ENCODE measurements at regions not wholly inside any gene's neighbourhood (a gene's known extent, or its start where the extent isn't known, plus 50 kb on each side); places are given as distances from the start of the nearest gene placed in this dataset.

DNA sequence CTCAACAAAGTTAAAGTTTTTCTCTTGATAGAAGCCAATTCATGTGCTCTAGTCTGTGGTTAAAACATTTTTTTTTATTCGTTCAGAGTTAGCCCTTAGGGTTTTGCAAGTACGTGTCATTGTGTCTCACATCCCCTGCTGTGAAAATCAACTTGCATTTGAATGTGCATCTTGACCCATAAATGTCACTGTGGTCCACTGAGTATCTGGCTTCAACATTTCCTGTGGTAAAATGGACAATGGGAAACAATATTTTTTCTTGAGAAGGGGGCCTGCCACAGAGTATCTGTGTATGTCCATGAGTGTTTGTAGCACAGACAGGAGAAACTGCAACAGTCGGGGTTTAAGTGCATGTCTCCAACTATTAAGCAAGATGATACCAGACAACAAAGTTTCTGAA lies 554.8 kb upstream of the TENM3 start:
- peak overlapping the region; percentile 79 for H3K27ac ChIP-seq (ENCODE audit: low read length, poor library complexity, severe bottlenecking)
- no peak overlapping the region for H3K4ac ChIP-seq (ENCODE audit: low read depth in 1 of 2, low read length in 2 of 2)
- no peak overlapping the region for H3K14ac ChIP-seq (ENCODE audit: low read length in 2 of 2)
- no peaks in the 10 kb centered on the region for H3K36me3 ChIP-seq (ENCODE audit: control insufficient read depth in 1 of 2, insufficient read depth in 2 of 2, low read depth in 1 of 2, low read length in 2 of 2)
- H3K18ac ChIP-seq (ENCODE audit: low read depth in 1 of 2, low read length in 2 of 2): no peak overlapping the region
- H4K91ac ChIP-seq (ENCODE audit: low read length): no peak overlapping the region
- no peak overlapping the region for H3K23ac ChIP-seq (ENCODE audit: low read length in 2 of 2)
- peaks cover 6% of the 10 kb centered on the region for H3K4me1 ChIP-seq (ENCODE audit: control insufficient read depth, insufficient read depth, low read depth, low read length)
- no peak overlapping the region for H3K4me3 ChIP-seq (ENCODE audit: insufficient read depth in 1 of 2, low read depth in 1 of 2, low read length in 2 of 2)
- H3K79me1 ChIP-seq (replicated peaks; ENCODE audit: low read length, poor library complexity, severe bottlenecking): no peaks in the 10 kb centered on the region
- no peak overlapping the region for H2BK12ac ChIP-seq (ENCODE audit: low read length in 2 of 2)
- H2BK15ac ChIP-seq (ENCODE audit: low read depth, poor library complexity, severe bottlenecking): no peak overlapping the region
- no peak overlapping the region for H2AFZ ChIP-seq (ENCODE audit: low read depth, low read length)
- H2BK120ac ChIP-seq (ENCODE audit: low read depth, low read length): no peak overlapping the region
- no peak overlapping the region for H2BK5ac ChIP-seq (ENCODE audit: low read depth, low read length, poor library complexity, severe bottlenecking)
- no peaks in the 10 kb centered on the region for H3K9me3 ChIP-seq (ENCODE audit: control insufficient read depth, low read length)
- no peaks in the 10 kb centered on the region for H3K27me3 ChIP-seq (ENCODE audit: control insufficient read depth in 1 of 2, insufficient read depth in 1 of 2, low read length in 2 of 2)
- no peak for DNase-seq
- H3K9ac ChIP-seq (ENCODE audit: low read length): no peak overlapping the region
- H4K8ac ChIP-seq (ENCODE audit: low read length): no peak overlapping the region
- WGBS: 23% methylated on average over 3 of the region's 3 CpGs
- no peak overlapping the region for H2AK5ac ChIP-seq (ENCODE audit: low read length, severe bottlenecking)
- peak overlapping the region; percentile 14 for H3K4me2 ChIP-seq (ENCODE audit: low read length, poor library complexity, severe bottlenecking)

DNA sequence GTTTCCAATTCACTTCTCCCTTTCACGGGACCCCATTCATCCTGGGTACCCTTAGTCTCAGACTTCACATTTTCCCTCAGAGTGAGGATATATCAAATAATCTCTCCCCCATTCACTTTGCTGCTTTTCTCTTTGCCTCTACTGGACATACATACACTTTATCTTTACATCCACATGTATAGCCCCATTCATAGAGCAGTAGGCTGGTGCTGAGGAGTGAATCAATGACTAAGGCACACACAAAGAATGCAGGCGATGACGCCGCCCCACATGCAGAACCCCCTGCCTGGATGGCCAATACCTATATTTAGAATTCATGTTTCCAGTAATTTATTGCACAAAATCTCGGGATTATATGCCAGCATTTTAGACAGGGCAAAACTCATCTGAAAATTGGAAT lies 554.3 kb upstream of the TENM3 start:
- Histone ChIP-seq H2BK5ac (ENCODE audit: low read depth, low read length, poor library complexity, severe bottlenecking) (no peak overlapping the region), H3K4ac (ENCODE audit: low read depth in 1 of 2, low read length in 2 of 2) (no peak overlapping the region), H3K4me3 (ENCODE audit: insufficient read depth in 1 of 2, low read depth in 1 of 2, low read length in 2 of 2) (no peak overlapping the region), H3K9ac (ENCODE audit: low read length) (no peak overlapping the region), H2BK12ac (ENCODE audit: low read length in 2 of 2) (no peak overlapping the region), H3K9me3 (ENCODE audit: control insufficient read depth, low read length) (no peaks in the 10 kb centered on the region), H3K36me3 (ENCODE audit: control insufficient read depth in 1 of 2, insufficient read depth in 2 of 2, low read depth in 1 of 2, low read length in 2 of 2) (no peaks in the 10 kb centered on the region), H3K27me3 (ENCODE audit: control insufficient read depth in 1 of 2, insufficient read depth in 1 of 2, low read length in 2 of 2) (no peaks in the 10 kb centered on the region), H3K79me1 (replicated peaks; ENCODE audit: low read length, poor library complexity, severe bottlenecking) (no peaks in the 10 kb centered on the region), H2BK120ac (ENCODE audit: low read depth, low read length) (no peak overlapping the region), H2AK5ac (ENCODE audit: low read length, severe bottlenecking) (peak overlapping the region; percentile 63), H3K4me2 (ENCODE audit: low read length, poor library complexity, severe bottlenecking) (peak overlapping the region; percentile 14), H3K4me1 (ENCODE audit: control insufficient read depth, insufficient read depth, low read depth, low read length) (peaks cover 5% of the 10 kb centered on the region), H4K8ac (ENCODE audit: low read length) (no peak overlapping the region), H3K27ac (ENCODE audit: low read length, poor library complexity, severe bottlenecking) (peak overlapping the region; percentile 79), H2AFZ (ENCODE audit: low read depth, low read length) (no peak overlapping the region), H3K23ac (ENCODE audit: low read length in 2 of 2) (no peak overlapping the region), H4K91ac (ENCODE audit: low read length) (no peak overlapping the region), H3K14ac (ENCODE audit: low read length in 2 of 2) (no peak overlapping the region), H2BK15ac (ENCODE audit: low read depth, poor library complexity, severe bottlenecking) (no peak overlapping the region), H3K18ac (ENCODE audit: low read depth in 1 of 2, low read length in 2 of 2) (no peak overlapping the region)
- no peak for DNase-seq
- WGBS: 48% methylated on average over 4 of the region's 5 CpGs

DNA sequence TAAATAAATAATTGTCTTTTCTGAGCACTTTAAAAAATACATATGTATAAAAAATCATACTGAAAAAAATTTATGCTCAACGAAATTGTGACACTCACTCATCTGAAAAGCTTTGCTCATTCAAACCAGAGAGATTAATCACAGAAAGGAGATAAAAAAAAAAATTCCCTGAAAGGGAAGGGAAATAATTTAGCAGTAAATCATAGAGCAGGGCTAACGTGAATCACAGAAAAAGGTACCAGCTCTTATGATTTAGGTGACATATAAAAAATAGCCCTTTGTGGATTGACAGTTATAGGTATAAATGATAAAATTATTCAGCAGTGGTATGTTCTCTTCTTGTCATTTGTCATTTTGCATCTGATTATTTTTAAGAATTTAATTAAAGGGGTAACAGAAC lies 552.7 kb upstream of the TENM3 start:
- Histone ChIP-seq H3K14ac (ENCODE audit: low read length in 2 of 2) (no peak overlapping the region), H4K8ac (ENCODE audit: low read length) (no peak overlapping the region), H3K4me3 (ENCODE audit: insufficient read depth in 1 of 2, low read depth in 1 of 2, low read length in 2 of 2) (no peak overlapping the region), H3K23ac (ENCODE audit: low read length in 2 of 2) (no peak overlapping the region), H3K36me3 (ENCODE audit: control insufficient read depth in 1 of 2, insufficient read depth in 2 of 2, low read depth in 1 of 2, low read length in 2 of 2) (no peaks in the 10 kb centered on the region), H2BK120ac (ENCODE audit: low read depth, low read length) (no peak overlapping the region), H2BK15ac (ENCODE audit: low read depth, poor library complexity, severe bottlenecking) (no peak overlapping the region), H2AFZ (ENCODE audit: low read depth, low read length) (no peak overlapping the region), H3K18ac (ENCODE audit: low read depth in 1 of 2, low read length in 2 of 2) (no peak overlapping the region), H3K27me3 (ENCODE audit: control insufficient read depth in 1 of 2, insufficient read depth in 1 of 2, low read length in 2 of 2) (no peaks in the 10 kb centered on the region), H2BK12ac (ENCODE audit: low read length in 2 of 2) (no peak overlapping the region), H3K4me1 (ENCODE audit: control insufficient read depth, insufficient read depth, low read depth, low read length) (peaks cover 3% of the 10 kb centered on the region), H3K27ac (ENCODE audit: low read length, poor library complexity, severe bottlenecking) (no peak overlapping the region), H3K9me3 (ENCODE audit: control insufficient read depth, low read length) (no peaks in the 10 kb centered on the region), H3K4ac (ENCODE audit: low read depth in 1 of 2, low read length in 2 of 2) (no peak overlapping the region), H4K91ac (ENCODE audit: low read length) (no peak overlapping the region), H3K9ac (ENCODE audit: low read length) (no peak overlapping the region), H3K4me2 (ENCODE audit: low read length, poor library complexity, severe bottlenecking) (no peak overlapping the region), H2BK5ac (ENCODE audit: low read depth, low read length, poor library complexity, severe bottlenecking) (no peak overlapping the region), H2AK5ac (ENCODE audit: low read length, severe bottlenecking) (no peak overlapping the region), H3K79me1 (replicated peaks; ENCODE audit: low read length, poor library complexity, severe bottlenecking) (no peaks in the 10 kb centered on the region)
- no peak for DNase-seq
- WGBS: 75% methylated on average over 1 of the region's 2 CpGs

DNA sequence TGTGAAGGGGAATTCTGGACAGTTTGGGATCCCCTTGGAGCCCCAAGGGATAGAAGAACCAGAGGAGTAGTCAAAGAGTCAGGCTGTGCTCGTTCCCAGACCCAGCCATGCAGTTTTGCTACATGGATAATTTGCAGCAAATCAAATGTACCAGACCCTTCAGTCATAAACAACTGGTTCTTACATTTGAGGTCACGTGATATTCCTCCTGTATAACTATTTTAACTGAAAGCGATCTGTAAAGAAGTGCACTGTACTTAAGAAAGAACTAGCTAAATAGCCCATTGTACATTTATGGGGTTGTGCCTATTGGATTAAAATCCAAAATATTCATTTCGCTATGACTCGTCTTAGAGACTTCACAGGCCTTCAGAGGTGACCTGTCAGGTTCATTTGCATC lies 550.2 kb upstream of the TENM3 start:
- Histone ChIP-seq H4K8ac (ENCODE audit: low read length) (no peak overlapping the region), H2AFZ (ENCODE audit: low read depth, low read length) (no peak overlapping the region), H3K4me1 (ENCODE audit: control insufficient read depth, insufficient read depth, low read depth, low read length) (peaks cover 3% of the 10 kb centered on the region), H3K27ac (ENCODE audit: low read length, poor library complexity, severe bottlenecking) (no peak overlapping the region), H3K14ac (ENCODE audit: low read length in 2 of 2) (no peak overlapping the region), H3K9me3 (ENCODE audit: control insufficient read depth, low read length) (no peaks in the 10 kb centered on the region), H3K4me2 (ENCODE audit: low read length, poor library complexity, severe bottlenecking) (no peak overlapping the region), H4K91ac (ENCODE audit: low read length) (no peak overlapping the region), H3K18ac (ENCODE audit: low read depth in 1 of 2, low read length in 2 of 2) (no peak overlapping the region), H2BK120ac (ENCODE audit: low read depth, low read length) (no peak overlapping the region), H3K36me3 (ENCODE audit: control insufficient read depth in 1 of 2, insufficient read depth in 2 of 2, low read depth in 1 of 2, low read length in 2 of 2) (no peaks in the 10 kb centered on the region), H3K4me3 (ENCODE audit: insufficient read depth in 1 of 2, low read depth in 1 of 2, low read length in 2 of 2) (no peak overlapping the region), H3K79me1 (replicated peaks; ENCODE audit: low read length, poor library complexity, severe bottlenecking) (no peaks in the 10 kb centered on the region), H3K27me3 (ENCODE audit: control insufficient read depth in 1 of 2, insufficient read depth in 1 of 2, low read length in 2 of 2) (no peaks in the 10 kb centered on the region), H3K9ac (ENCODE audit: low read length) (no peak overlapping the region), H3K23ac (ENCODE audit: low read length in 2 of 2) (no peak overlapping the region), H2BK5ac (ENCODE audit: low read depth, low read length, poor library complexity, severe bottlenecking) (no peak overlapping the region), H2BK12ac (ENCODE audit: low read length in 2 of 2) (no peak overlapping the region), H3K4ac (ENCODE audit: low read depth in 1 of 2, low read length in 2 of 2) (no peak overlapping the region), H2BK15ac (ENCODE audit: low read depth, poor library complexity, severe bottlenecking) (no peak overlapping the region), H2AK5ac (ENCODE audit: low read length, severe bottlenecking) (no peak overlapping the region)
- no peak for DNase-seq
- WGBS: 73% methylated on average over 5 of the region's 5 CpGs

Measured in mesenchymal stem cell (in vitro differentiated cells and primary cell).